ENCODE measurements at regions not wholly inside any gene's neighbourhood (a gene's known extent, or its start where the extent isn't known, plus 50 kb on each side); places are given as distances from the start of the nearest gene placed in this dataset.

DNA sequence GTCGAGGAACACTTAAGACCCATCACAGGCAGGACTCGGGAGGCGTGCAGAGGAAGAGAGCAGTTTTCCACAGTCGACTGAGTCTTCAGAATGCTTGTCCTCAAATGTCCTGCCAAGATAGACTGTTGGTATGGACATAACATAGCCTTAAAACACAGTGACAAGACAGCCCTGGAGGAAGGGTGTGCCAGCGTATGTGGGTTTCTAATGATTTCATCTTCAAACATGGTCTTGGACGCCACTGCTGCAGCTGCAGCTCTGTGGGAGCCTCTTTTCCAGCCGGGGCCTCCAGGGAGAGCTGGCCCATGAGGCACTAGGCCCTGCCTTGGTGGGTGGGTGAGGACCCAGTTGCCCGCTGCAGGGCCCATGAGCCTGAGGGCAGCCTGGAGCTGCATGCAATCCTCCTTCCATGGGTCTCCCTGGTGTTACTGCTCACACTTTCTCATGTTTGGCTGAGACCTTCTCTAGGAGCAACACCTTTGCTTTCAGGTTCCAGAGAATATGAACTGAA is 198.6 kb downstream of the KLF13 start:
- TF ChIP-seq, protein P1, sequence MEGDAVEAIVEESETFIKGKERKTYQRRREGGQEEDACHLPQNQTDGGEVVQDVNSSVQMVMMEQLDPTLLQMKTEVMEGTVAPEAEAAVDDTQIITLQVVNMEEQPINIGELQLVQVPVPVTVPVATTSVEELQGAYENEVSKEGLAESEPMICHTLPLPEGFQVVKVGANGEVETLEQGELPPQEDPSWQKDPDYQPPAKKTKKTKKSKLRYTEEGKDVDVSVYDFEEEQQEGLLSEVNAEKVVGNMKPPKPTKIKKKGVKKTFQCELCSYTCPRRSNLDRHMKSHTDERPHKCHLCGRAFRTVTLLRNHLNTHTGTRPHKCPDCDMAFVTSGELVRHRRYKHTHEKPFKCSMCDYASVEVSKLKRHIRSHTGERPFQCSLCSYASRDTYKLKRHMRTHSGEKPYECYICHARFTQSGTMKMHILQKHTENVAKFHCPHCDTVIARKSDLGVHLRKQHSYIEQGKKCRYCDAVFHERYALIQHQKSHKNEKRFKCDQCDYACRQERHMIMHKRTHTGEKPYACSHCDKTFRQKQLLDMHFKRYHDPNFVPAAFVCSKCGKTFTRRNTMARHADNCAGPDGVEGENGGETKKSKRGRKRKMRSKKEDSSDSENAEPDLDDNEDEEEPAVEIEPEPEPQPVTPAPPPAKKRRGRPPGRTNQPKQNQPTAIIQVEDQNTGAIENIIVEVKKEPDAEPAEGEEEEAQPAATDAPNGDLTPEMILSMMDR (IDR thresholded peaks at IDR 0.05), result no peak
- no peak for TF ChIP-seq POLR2A (IDR thresholded peaks at IDR 0.05)

All from thyroid gland (tissue), 4 donors.